ENCODE measurements at regions not wholly inside any gene's neighbourhood (a gene's known extent, or its start where the extent isn't known, plus 50 kb on each side); places are given as distances from the start of the nearest gene placed in this dataset.

- no peak overlapping the region for H3K4me3 Mint-ChIP-seq
- H3K27ac ChIP-seq (ENCODE audit: low read depth, low read length) = no peak overlapping the region
- no peaks in the 10 kb centered on the region for H3K27me3 ChIP-seq (ENCODE audit: control insufficient read depth, insufficient read depth, low read length, poor library complexity, severe bottlenecking)
- WGBS, 2 experiments (ENCODE audit: insufficient coverage in 1 of 2, insufficient read length in 1 of 2) = 94% methylated on average over 1 of the region's 1 CpG; no CpG with 5 or more reads in 1 of the 2 experiments
- no peak overlapping the region for H3K4me3 ChIP-seq (ENCODE audit: low read length)
- no peaks in the 10 kb centered on the region for H3K36me3 ChIP-seq (ENCODE audit: control insufficient read depth, insufficient read depth, low read length)
- no peaks in the 10 kb centered on the region for H3K36me3 Mint-ChIP-seq (ENCODE audit: low read depth)
- H3K9ac ChIP-seq (ENCODE audit: extremely low read depth, low read length, poor library complexity, severe bottlenecking) = no peak overlapping the region
- no peaks in the 10 kb centered on the region for H3K4me1 ChIP-seq (ENCODE audit: control insufficient read depth, insufficient read depth, low read length)
- peaks cover 4% of the 10 kb centered on the region for H3K4me1 Mint-ChIP-seq
- H3K27me3 Mint-ChIP-seq (ENCODE audit: insufficient read depth) = no peaks in the 10 kb centered on the region
- DNase-seq = no peak
- TF ChIP-seq, protein P1, sequence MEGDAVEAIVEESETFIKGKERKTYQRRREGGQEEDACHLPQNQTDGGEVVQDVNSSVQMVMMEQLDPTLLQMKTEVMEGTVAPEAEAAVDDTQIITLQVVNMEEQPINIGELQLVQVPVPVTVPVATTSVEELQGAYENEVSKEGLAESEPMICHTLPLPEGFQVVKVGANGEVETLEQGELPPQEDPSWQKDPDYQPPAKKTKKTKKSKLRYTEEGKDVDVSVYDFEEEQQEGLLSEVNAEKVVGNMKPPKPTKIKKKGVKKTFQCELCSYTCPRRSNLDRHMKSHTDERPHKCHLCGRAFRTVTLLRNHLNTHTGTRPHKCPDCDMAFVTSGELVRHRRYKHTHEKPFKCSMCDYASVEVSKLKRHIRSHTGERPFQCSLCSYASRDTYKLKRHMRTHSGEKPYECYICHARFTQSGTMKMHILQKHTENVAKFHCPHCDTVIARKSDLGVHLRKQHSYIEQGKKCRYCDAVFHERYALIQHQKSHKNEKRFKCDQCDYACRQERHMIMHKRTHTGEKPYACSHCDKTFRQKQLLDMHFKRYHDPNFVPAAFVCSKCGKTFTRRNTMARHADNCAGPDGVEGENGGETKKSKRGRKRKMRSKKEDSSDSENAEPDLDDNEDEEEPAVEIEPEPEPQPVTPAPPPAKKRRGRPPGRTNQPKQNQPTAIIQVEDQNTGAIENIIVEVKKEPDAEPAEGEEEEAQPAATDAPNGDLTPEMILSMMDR (conservative IDR thresholded peaks at IDR 0.05) = peak; percentile 39
- no peak overlapping the region for H3K27ac Mint-ChIP-seq
- no peaks in the 10 kb centered on the region for H3K9me3 ChIP-seq (ENCODE audit: control insufficient read depth, low read length)
- H3K9me3 Mint-ChIP-seq = no peaks in the 10 kb centered on the region
These were observed 179.9 kb downstream of the GABRG1 start for GRCh38 chr4:45944000-45944399.

DNA sequence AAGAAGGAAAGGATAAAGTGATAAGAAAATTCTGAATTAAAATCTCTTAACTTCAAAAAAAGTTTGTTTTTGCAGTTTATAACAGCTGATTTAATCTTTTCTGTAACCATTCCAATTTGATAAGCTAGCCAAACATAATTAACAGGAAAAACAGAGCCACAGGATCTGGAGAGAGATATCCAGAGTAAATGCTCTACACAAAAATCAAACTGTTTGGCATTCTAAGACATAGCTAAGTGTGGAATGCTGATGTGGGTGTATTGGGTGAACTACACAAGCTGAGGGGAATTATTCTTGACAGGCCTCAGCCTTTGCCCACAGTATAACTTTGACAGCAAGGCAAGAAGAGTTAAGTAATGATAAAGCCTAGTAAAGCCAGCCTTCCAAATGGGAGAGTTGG, 184.8 kb downstream of the GABRG1 start:
- peaks cover 10% of the 10 kb centered on the region for H3K4me1 ChIP-seq (ENCODE audit: control insufficient read depth, insufficient read depth, low read length)
- Mint-ChIP-seq H3K27ac (no peak overlapping the region), H3K27me3 (ENCODE audit: insufficient read depth) (peaks cover 3% of the 10 kb centered on the region), H3K36me3 (ENCODE audit: low read depth) (no peaks in the 10 kb centered on the region), H3K4me3 (no peak overlapping the region), H3K4me1 (peaks cover 16% of the 10 kb centered on the region), H3K9me3 (no peaks in the 10 kb centered on the region)
- no peak for DNase-seq
- H3K9me3 ChIP-seq (ENCODE audit: control insufficient read depth, low read length) = no peaks in the 10 kb centered on the region
- H3K4me3 ChIP-seq (ENCODE audit: low read length) = no peak overlapping the region
- no peak overlapping the region for H3K9ac ChIP-seq (ENCODE audit: extremely low read depth, low read length, poor library complexity, severe bottlenecking)
- no peak overlapping the region for H3K27ac ChIP-seq (ENCODE audit: low read depth, low read length)
- peaks cover 5% of the 10 kb centered on the region for H3K27me3 ChIP-seq (ENCODE audit: control insufficient read depth, insufficient read depth, low read length, poor library complexity, severe bottlenecking)
- H3K36me3 ChIP-seq (ENCODE audit: control insufficient read depth, insufficient read depth, low read length) = no peaks in the 10 kb centered on the region
- TF ChIP-seq, protein P1 (conservative IDR thresholded peaks at IDR 0.05) = no peak

GRCh38 chr4:45931154-45931553, 192.7 kb downstream of the GABRG1 start:
- WGBS, 2 experiments (ENCODE audit: insufficient coverage in 1 of 2, insufficient read length in 1 of 2) = 100% methylated on average over 1 of the region's 1 CpG; no CpG with 5 or more reads in 1 of the 2 experiments
- Mint-ChIP-seq H3K9me3 (no peaks in the 10 kb centered on the region), H3K36me3 (ENCODE audit: low read depth) (no peaks in the 10 kb centered on the region), H3K4me1 (no peaks in the 10 kb centered on the region), H3K27ac (no peak overlapping the region), H3K27me3 (ENCODE audit: insufficient read depth) (peaks cover 6% of the 10 kb centered on the region), H3K4me3 (no peak overlapping the region)
- H3K36me3 ChIP-seq (ENCODE audit: control insufficient read depth, insufficient read depth, low read length) = no peaks in the 10 kb centered on the region
- no peaks in the 10 kb centered on the region for H3K9me3 ChIP-seq (ENCODE audit: control insufficient read depth, low read length)
- no peak overlapping the region for H3K4me3 ChIP-seq (ENCODE audit: low read length)
- H3K27me3 ChIP-seq (ENCODE audit: control insufficient read depth, insufficient read depth, low read length, poor library complexity, severe bottlenecking) = peaks cover 5% of the 10 kb centered on the region
- DNase-seq = no peak
- H3K9ac ChIP-seq (ENCODE audit: extremely low read depth, low read length, poor library complexity, severe bottlenecking) = no peak overlapping the region
- H3K27ac ChIP-seq (ENCODE audit: low read depth, low read length) = no peak overlapping the region
- H3K4me1 ChIP-seq (ENCODE audit: control insufficient read depth, insufficient read depth, low read length) = no peaks in the 10 kb centered on the region
- TF ChIP-seq, protein P1 (conservative IDR thresholded peaks at IDR 0.05) = no peak

Data from endodermal cell (in vitro differentiated cells).